PC-9 (cell line): ENCODE measurements at regions not wholly inside any gene's neighbourhood (a gene's known extent, or its start where the extent isn't known, plus 50 kb on each side); places are given as distances from the start of the nearest gene placed in this dataset.

Experiments
- CTCF ChIP-seq: fragments of 200-600 bp; sonication (generic); conservative IDR thresholded peaks from 2 replicates; pipeline ENCODE4 v1.6.1; 2017; ENCODE audit warnings: mixed run types, antibody characterized with exemption, mild to moderate bottlenecking, moderate library complexity
- EZH2 ChIP-seq: fragments of 200-600 bp; sonication (generic); IDR thresholded peaks from 2 replicates; pipeline ENCODE4 v1.8.0; 2017; ENCODE audit warnings: antibody characterized with exemption, low read depth

DNA sequence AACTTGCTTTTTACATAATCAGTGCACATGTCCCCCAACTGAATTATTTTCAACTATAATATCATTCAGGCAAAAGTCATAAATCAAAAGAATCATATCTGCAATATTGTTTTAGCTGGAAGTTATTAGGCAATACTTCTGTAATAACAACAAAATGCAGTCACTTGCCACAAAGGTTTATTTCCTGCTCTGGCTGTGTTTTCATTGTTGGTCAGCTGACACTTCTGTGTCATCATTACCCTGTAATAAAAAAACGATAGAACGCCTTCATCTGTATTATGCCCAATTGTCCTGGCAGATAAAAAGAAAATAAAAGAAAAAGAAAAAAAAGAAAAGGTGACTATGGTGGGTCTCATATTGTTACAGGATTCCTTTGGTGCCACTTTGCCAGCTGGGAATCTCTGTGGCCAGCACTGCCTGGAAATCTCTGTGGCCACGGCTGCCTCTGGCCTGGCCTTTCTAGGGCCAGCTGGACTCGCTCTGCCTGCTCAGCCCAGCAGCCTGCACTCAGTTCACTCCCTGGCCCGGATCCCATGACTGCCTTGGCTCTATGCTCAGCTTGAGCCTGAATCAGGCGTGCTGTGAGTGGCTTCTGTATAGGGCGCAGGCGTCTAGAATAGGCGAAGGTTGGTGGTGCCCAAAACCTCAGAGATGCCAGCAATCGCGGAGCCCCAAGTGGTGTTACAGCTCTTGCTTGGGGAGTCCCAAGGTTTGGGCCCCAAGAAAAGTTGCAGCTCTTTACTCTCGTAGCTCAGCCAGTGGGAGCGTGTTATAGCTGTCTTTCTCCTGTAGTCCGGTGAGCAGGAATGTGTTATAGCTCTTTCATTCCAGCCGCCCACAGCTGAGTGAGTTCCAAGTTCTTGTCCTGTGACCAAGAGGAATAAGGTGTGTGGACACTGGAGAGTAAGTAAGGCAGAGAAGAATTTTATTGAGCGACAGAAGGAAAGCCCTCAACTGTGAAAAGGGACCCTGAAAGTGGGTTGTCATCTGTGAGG lies 1227.1 kb downstream of the SLITRK1 start:
- TF ChIP-seq CTCF (no peak), EZH2 (no peak)
